ENCODE measurements at regions not wholly inside any gene's neighbourhood (a gene's known extent, or its start where the extent isn't known, plus 50 kb on each side); places are given as distances from the start of the nearest gene placed in this dataset.

GRCh38 chr13:85519363-85519762, 279.9 kb downstream of the SLITRK6 start:
- DNase-seq, result no peak
- in situ Hi-C loops (cut with MboI; ENCODE audit: low pct_unique_long_range_greater_than_20kb, low sequenced_read_pairs), result no loop called here

GRCh38 chr13:85512421-85512820, 286.8 kb downstream of the SLITRK6 start:
- no peak for DNase-seq
- in situ Hi-C loops (cut with MboI; ENCODE audit: low pct_unique_long_range_greater_than_20kb, low sequenced_read_pairs), result no loop called here

DNA sequence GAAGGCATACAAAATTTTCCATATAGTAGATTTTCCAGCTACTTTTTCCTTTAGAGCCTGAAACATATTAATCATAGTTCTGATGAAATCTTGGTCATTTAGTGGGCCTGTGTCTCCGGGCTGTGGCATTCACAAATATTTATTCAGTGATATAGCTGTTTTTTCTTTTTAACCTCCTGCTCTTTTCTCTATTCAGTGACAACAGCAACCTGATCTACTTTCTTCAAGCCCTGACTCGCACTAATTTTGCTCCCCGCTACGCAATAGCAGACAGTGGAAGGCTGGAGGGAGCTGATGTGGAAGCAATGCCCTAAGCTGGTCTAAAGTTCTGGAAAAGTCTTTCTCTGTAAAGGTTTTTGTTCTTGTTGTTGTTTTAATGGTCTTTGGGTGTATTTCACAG, 289.7 kb downstream of the SLITRK6 start:
- DNase-seq, result no peak
- in situ Hi-C loops (cut with MboI; ENCODE audit: low pct_unique_long_range_greater_than_20kb, low sequenced_read_pairs), result no loop called here

DNA sequence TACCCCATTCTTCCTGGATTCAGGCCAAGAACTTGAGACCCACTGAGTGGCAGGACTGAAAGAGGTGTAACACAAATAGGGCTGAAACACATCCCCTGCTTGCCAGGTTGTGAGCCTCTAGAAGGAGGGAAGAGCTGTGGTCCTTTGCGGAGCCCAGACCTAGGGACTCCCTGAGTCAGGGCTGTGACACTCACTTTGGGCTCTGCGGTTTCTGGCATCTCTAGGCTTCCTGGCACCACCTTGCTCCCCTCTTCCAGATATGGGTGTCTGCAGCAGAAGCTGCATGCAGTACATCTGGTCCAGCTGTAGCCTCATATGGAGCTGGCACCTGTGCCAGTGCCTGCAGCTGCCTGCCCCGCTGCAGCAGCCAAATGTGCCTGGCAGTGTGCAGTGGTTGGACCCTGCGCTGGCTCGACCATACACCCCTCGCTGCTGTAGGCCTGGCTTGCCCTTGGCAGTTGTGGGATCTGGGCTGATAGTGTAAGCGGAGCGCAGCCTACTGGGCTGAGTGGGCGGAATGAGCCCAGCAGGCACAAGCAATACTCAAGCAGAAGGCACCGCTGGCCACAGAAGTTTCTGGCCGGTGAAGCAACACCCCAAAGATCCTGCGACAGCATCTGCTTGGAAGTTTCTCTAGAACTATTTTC, 290.4 kb downstream of the SLITRK6 start:
- in situ Hi-C loops (cut with MboI; ENCODE audit: low pct_unique_long_range_greater_than_20kb, low sequenced_read_pairs), result no loop called here
- DNase-seq, result no peak

GRCh38 chr13:85503797-85504196, 295.4 kb downstream of the SLITRK6 start:
- in situ Hi-C loops (cut with MboI; ENCODE audit: low pct_unique_long_range_greater_than_20kb, low sequenced_read_pairs), result no loop called here
- DNase-seq, result no peak

GRCh38 chr13:85501616-85502015, 297.6 kb downstream of the SLITRK6 start:
- in situ Hi-C loops (cut with MboI; ENCODE audit: low pct_unique_long_range_greater_than_20kb, low sequenced_read_pairs), result no loop called here
- no peak for DNase-seq

DNA sequence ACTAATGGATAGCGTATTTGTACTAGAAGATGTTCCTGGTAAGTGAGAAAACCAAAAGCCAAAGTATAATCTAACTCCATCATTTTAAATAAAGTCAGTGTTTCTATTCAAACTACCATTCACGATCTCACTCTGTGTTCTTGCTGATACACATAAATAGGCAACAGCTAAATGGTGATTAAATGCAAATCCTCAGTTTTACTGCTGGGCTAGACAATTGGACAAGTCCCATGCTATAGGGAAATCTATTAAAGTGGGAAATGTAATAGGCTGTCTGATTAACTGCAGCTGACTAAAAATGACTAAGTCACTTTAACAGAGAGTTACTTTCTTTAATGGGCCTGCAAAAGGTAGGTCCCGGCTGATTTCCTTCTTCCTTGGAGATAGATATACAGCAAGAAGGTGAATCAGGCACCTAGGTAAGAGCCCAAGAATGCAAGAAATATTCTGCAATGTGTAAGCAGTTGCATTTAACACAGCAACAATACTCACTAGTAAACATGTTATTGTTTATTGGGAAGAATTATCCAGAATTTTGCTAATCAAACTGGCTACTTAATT, 298.4 kb downstream of the SLITRK6 start:
- in situ Hi-C loops (cut with MboI; ENCODE audit: low pct_unique_long_range_greater_than_20kb, low sequenced_read_pairs), result no loop called here
- DNase-seq, result no peak

DNA sequence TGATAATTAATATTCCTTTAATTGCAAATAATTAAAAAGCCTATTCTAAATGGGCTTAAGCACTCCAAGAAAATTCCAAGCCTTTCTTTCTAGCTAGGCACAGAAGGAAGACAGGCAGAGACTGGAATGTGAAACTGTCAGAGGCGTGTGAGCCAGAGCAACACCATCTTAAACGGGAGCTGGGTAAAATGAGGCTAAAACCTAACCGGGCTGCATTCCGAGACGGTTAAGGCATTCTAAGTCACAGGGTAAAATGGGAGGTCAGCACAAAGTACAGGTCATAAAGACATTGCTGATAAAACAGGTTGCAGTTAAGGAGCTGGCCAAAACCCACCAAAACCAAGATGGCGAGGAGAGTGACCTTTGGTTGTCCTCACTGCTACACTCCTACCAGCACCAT, 300.4 kb downstream of the SLITRK6 start:
- no peak for DNase-seq
- in situ Hi-C loops (cut with MboI; ENCODE audit: low pct_unique_long_range_greater_than_20kb, low sequenced_read_pairs), result no loop called here

- in situ Hi-C loops (cut with MboI; ENCODE audit: low pct_unique_long_range_greater_than_20kb, low sequenced_read_pairs), result no loop called here
- no peak for DNase-seq
Observed at GRCh38 chr13:85497652-85498051, 301.6 kb downstream of the SLITRK6 start.

DNA sequence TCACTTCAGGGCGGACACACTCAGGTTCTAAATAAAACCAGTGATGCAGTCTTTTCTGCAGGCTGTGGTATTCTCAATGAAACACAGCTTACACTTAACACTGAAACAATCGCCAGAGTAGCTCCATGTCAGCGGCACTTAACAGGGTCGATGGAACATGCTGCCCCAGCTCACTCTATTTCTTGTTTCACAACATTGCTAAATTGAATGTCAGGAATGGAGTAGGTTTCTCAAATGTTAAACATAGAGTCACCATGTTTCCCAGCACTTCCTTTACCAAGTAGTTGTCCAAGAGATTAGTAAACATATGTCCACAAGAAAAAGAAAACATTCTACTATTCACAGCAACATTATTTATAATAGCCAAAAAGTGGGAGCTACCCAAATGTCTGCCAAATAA, 306.9 kb downstream of the SLITRK6 start:
- no peak for DNase-seq
- in situ Hi-C loops (cut with MboI; ENCODE audit: low pct_unique_long_range_greater_than_20kb, low sequenced_read_pairs), result no loop called here

DNA sequence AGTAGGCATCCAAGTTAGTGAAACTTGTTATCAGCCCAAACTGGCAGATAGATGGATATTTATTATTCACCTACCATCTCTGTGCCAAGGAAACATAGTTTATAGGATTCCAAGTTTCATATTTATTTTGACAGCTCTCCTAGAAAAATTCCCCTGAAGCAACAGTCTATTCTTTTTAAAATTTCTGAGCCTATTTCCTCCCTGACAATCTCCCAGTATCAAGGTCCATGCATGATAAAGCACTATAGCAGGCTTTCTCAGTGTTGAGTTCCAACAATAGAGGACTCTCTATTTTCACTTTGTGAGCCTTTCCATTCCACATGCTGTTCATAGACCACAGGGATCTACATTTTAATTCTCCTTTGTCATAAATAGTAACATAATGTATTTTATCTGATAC, 312.6 kb downstream of the SLITRK6 start:
- DNase-seq, result no peak
- in situ Hi-C loops (cut with MboI; ENCODE audit: low pct_unique_long_range_greater_than_20kb, low sequenced_read_pairs), result no loop called here

DNA sequence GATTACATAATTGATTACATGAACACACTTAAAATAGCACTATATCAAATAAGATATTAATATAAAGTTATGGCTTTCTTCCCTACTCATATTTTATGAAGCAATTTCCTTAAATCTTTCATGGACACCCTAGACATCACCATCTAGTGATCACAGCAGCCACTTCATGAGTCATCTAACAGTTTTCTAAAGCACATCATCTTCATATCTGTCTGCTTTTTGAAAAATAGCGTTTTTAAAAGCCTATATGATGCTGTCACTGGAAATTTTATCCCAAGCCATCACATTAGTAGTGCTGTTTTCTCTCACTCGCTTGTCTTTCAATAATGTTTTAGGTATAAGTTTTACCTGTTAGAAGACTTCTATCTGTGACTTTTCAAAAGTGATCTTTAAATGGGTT, 326.1 kb downstream of the SLITRK6 start:
- in situ Hi-C loops (cut with MboI; ENCODE audit: low pct_unique_long_range_greater_than_20kb, low sequenced_read_pairs), result no loop called here
- no peak for DNase-seq

DNA sequence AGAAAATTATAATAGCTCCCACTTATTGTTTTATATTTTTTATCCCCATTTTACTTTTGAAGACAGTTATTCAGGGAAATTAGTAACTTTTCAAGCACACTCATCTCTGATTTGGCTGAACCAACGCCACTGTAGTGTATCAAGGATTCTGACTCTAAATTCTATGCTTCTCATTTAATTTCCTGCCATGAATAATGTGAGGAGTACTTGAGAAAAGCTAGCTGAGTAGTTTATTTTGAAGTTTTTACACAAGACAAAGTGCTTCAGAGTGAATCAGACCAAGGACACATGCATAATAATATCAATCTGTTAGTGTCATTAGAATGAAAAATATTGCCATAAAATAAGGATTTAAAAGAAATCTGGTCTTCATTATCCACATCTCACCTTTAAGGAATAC, 329.9 kb downstream of the SLITRK6 start:
- in situ Hi-C loops (cut with MboI; ENCODE audit: low pct_unique_long_range_greater_than_20kb, low sequenced_read_pairs), result no loop called here

GRCh38 chr13:85462792-85463425, 336.3 kb downstream of the SLITRK6 start:
- DNase-seq, result no peak
- in situ Hi-C loops (cut with MboI; ENCODE audit: low pct_unique_long_range_greater_than_20kb, low sequenced_read_pairs), result no loop called here

More for the DNA sequence above, 329.9 kb downstream of the SLITRK6 start:
- no peak for DNase-seq

- in situ Hi-C loops (cut with MboI; ENCODE audit: low pct_unique_long_range_greater_than_20kb, low sequenced_read_pairs), result no loop called here
- DNase-seq, result no peak
Observed at GRCh38 chr13:85461621-85462020, 337.6 kb downstream of the SLITRK6 start.

DNA sequence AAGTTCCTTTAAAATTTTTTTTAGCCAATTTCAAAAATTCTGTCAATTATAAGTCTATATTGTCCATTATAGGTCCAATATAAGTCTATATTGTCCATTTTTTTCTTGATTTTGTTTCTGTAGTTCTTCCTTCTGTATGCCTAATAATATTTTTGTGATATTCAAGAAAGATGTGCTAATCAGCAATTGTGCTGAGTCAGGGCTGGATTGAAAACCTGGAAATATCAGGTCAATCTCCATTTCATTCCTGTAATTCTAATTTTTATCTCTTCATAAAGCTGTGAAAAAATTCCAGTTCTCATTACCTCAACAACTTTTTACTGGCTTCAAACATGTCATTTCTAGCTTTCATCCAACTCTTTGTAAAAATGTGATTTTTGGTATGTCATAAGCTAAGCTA, 353.7 kb downstream of the SLITRK6 start:
- in situ Hi-C loops (cut with MboI; ENCODE audit: low pct_unique_long_range_greater_than_20kb, low sequenced_read_pairs), result no loop called here
- no peak for DNase-seq

DNA sequence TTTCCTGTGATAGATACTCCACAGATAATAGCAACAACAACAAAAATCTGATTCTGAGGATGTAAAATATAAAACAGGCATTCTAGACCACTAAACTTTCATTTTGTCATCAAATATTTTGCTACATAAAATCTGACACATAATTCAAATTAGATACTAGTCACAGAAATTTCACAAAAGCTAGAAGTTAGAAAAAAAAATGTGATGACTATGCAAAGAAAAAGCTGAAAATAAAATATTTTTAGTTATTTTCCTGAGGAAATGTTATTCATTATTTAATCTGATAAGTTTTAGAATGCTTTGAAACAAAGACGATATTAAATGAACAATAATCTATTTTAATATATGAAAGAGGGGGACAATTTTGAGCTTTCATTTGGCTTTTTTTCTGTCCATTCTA, 357.2 kb downstream of the SLITRK6 start:
- DNase-seq, result no peak
- in situ Hi-C loops (cut with MboI; ENCODE audit: low pct_unique_long_range_greater_than_20kb, low sequenced_read_pairs), result no loop called here

DNA sequence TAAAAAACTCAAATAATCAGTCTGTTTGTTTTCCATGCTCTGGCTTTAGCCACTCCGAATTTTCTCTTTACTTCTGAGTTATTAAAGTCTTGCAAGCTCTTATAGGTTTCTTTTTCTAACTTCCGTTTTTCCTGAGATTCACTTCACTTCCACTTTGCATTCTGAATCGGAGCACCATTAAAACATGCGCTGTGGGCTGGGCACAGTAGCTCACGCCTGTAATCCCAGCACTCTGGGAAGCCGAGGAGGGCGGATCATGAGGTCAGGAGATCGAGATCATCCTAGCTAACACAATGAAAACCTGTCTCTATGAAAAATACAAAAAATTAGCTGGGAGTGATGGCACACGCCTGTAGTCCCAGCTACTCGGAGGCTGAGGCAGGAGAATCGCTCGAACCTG, 357.9 kb downstream of the SLITRK6 start:
- DNase-seq, result no peak
- in situ Hi-C loops (cut with MboI; ENCODE audit: low pct_unique_long_range_greater_than_20kb, low sequenced_read_pairs), result no loop called here

DNA sequence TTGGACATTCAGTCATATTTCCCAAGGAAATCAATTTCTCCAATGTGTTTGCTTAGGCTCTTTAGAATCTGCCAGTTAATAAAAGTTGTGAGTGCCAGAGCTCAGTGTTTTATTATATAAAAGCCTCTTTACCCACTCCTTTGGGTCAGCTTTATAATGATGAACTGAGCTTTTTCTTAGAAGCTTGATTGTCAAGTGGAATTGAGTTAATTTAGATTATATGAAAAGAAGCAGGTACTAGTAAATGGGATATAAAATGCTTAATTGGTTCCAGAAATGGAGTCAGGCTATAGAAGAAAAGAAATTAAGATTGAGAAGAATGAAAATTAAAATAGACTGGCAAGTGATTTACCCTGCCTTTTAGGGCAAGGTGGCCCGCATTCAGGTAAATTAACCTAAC, 363.2 kb downstream of the SLITRK6 start:
- in situ Hi-C loops (cut with MboI; ENCODE audit: low pct_unique_long_range_greater_than_20kb, low sequenced_read_pairs), result no loop called here
- no peak for DNase-seq

DNA sequence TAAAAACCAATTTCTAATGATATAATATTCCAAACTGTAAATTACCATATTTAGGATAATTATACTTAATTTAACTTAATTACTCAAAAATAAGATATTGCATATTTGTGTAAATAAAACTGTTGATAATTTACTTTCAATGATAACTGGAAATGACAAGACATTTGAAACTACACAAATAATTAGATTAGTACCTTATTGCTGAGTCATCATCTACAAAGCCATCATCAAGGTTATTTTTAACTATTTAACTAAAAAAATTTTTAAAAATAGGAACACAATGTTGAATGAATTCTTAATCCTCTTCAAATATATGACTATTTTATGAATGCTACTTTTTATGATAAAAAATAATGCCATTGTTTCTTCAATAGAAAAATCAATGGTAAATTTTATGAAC, 364.3 kb downstream of the SLITRK6 start:
- DNase-seq, result no peak
- in situ Hi-C loops (cut with MboI; ENCODE audit: low pct_unique_long_range_greater_than_20kb, low sequenced_read_pairs), result no loop called here

GRCh38 chr13:85432881-85433280, 366.3 kb downstream of the SLITRK6 start:
- in situ Hi-C loops (cut with MboI; ENCODE audit: low pct_unique_long_range_greater_than_20kb, low sequenced_read_pairs), result no loop called here
- DNase-seq, result no peak

Measured in KBM-7 (cell line).